Muscle of back (tissue), 3 donors: ENCODE measurements at regions not wholly inside any gene's neighbourhood (a gene's known extent, or its start where the extent isn't known, plus 50 kb on each side); places are given as distances from the start of the nearest gene placed in this dataset.
A peak's percentile ranks its signal among the peaks of the same experiment; 100 is the strongest.

ENCODE experiments used
- DNase-seq, 3 donors: peaks; one replicate each; pipeline versions ENCODE4 v3.0.0 to v3.0.0-alpha.2; 2013

DNA sequence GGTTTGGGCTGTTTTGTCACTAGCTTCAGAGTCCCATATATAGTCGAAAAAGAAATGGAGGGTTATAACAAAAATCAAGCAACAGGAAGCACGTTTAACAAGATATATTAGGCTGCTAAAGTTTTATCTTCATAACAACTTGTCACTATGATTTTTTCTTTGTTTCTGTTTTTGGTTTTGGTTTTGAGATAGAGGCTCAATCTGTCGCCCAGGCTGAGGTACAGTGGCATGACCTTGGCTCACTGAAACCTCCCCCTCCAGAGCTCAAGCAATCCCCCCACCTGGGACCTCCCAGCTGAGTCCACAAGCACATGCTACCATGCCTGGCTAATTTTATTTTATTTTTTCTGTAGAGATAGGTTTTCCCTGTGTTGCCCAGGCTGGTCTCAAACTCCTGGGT is 2664.4 kb downstream of the ARAP2 start:
- no peak for DNase-seq

DNA sequence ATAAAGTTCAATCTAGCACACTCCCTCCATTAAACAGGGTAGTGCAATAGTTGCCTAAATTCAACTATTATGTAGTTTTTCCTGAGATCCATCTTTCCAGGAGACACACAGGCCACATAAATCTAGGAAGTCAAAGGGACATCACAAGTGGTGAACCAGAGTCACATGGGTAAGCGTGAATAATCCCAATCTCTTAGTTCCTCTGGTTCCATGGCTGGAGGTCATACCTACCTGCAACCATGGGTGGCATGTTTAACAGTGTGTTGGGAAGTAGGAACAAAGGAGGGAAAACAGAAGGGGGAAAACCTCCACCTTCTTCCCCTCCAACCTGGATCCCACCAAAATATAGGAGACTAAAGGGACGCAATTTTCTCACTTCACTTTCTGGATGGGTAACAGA is 2651.6 kb downstream of the ARAP2 start:
- DNase-seq: no peak

GRCh38 chr4:33606951-33607350 is 2637.4 kb downstream of the ARAP2 start:
- no peak for DNase-seq

- no peak for DNase-seq
Measured at GRCh38 chr4:33616121-33616520, 2628.2 kb downstream of the ARAP2 start.

DNA sequence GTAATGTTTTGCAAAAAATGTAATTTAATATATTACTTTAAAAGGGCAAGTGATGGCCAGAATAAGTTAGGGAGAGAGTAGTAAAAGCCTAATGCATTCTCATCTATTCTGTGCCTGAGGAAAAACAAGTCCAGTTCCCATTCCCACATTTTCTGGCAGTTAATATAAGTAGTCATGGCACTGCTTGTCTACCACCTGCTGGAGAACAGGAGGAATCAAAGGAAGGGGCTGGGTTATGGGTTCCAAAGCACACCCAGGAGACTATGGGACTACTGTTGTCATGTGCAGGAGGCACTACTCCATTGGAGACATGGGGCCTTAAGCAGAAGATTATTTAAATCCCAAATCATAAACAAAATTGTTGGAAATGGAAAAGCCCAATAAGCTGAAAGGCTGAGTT is 2618.6 kb downstream of the ARAP2 start:
- peak in 1 of 3 donors; percentile 8 for DNase-seq

DNA sequence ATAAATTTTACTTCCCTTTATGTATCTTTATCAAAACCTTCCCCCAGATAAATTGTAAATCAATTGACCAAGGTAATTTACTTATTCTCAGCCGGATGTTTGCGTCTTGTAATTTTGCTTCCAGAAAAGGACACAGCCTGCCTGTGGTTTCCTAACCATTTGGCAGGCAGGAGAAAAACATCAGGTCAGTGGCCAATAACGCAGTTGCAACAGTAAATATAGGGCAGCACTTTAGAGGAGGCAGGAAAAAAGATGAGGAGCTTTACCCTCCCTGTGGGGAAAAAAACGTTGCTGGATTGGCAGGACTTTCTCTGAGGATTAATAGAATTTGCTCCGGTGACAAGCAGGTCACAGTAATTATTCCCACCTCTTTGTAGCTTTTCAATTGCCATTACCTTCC is 2618.1 kb downstream of the ARAP2 start:
- peak in 2 of 3 donors; percentile 16 to 25 for DNase-seq

DNA sequence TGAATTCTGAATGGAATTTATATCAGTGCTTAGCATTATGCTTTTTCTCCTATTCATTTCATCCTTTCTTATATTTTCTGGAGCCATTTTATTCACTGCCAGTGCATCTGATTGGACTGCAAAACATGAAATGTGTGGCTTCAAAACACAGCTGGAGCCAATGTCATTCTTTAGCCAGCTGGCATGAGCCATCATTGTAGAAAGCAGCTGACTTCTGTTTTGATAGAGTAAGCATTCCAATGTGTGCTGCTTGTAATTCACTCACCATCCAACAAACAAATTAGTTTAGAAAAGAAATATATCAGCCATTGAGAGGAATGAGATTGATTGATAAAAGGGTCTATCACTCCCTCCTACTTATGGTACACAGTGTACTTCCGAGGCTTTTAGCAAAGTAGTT is 2616.0 kb downstream of the ARAP2 start:
- DNase-seq: peak; percentile 47 to 63 (median 62)

DNA sequence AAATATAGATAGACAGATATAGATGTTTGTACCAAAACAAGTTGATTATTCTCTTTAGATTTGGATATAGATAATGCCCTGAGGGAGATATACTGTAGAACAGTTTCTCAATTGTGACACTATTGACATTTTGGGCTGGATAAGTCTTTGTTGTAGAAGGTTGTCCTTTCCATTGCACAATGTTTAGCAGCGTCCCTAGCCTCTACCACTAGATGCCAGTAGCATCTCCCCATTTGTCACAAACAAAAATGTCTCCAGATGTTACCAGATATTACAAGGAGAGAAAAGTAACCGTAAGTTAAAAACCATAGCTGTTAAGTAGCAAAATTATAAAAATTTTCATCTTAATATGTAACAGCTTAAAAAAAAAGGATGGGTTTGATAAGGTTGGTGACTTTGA is 2595.3 kb downstream of the ARAP2 start:
- peak in 1 of 3 donors; percentile 13 for DNase-seq

GRCh38 chr4:33649471-33649870 is 2594.8 kb downstream of the ARAP2 start:
- no peak for DNase-seq

DNA sequence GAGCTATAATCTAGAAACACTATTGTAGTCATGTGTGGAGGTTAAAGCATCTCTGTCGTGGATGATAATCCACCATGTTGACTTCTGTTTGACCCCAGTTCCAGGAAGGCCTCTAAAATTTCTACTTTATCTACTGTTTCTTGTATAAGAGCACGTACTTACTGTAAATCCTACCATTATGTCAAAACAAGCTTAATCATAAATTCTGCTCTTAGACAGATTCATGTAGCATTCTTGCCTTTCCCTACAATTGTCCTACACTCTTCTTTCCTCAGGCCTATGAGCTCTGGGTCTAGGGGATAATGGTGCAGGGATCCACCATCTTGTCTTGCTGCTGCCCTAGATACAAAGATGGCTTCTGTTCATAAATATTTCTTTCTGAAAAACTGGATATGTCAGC is 2594.3 kb downstream of the ARAP2 start:
- no peak for DNase-seq

DNA sequence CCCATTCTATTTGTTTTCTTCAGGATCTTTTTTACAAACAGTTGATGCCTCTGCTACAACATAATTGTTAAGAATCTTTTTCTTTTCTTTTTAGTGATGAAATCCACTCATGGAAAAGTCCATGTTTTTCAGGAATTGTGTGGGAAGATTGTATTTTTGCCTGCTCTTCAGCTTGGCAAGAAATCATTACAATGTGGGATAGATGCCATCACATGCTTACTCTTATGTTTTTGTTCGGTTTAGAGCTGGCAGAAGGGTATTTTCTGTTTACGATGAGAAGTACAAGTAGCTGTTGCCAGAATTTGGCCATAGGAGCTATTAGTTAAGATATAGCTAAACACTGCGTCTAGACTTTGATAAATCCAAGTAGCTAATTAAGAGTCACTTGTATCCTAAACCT is 2585.3 kb downstream of the ARAP2 start:
- peak; percentile 6 to 18 (median 7) for DNase-seq

GRCh38 chr4:33661636-33662035 is 2582.7 kb downstream of the ARAP2 start:
- DNase-seq: no peak

DNA sequence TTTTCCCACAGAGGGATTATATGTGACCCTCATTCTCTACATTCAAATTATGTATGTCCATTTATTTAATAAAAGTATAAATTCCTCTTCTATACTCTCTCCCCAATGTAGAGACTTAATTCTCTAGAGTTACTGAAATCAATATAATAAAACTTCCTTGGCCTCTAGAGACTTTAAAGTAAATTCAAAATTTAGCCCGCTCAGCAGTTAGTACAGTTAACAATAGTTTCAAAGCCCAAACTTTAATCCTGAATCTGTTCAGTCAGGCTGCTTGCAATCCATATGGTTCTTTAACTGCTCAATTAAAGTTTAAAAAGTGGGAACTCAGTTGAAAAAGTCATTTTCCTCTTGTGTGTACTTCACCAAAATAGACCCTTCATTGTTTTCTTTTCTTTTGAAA is 2558.4 kb downstream of the ARAP2 start:
- no peak for DNase-seq

GRCh38 chr4:33696041-33696440 is 2548.3 kb downstream of the ARAP2 start:
- no peak for DNase-seq

GRCh38 chr4:33696586-33696985 is 2547.7 kb downstream of the ARAP2 start:
- no peak for DNase-seq

DNA sequence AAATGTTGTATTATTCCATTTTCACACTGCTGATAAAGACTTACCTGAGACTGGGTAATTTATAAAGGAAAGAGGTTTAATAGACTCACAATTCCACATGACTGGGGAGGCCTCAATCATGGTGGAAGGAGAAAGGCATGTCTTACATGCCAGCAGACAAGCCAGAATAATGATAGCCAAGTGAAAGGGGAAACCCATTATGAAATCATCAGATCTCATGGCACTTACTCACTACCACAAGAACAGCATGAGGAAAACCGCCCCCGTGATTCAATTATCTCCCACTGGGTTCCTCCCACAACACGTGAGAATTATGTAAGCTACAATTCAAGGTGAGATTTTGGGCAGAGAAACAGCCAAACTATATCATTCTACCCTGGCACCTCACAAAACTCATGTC is 2535.1 kb downstream of the ARAP2 start:
- DNase-seq: no peak

DNA sequence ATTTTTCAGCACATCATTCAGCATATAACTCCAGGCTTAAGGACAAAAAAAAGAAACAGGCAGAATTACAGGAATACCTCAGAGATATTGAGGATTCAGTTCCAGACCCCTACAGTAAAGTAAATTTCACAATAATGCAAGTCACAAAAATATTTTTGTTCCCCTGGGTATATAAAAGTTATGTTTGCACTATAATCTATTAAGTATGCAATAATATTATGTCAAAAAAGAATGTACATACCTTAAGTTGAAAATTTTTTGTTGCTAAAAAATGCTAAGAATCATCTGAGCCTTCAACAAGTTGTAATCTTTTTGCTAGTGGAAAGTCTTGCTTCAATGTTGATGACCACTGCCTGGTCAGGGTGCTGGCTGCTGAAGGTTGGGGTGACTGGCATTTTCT is 2532.5 kb downstream of the ARAP2 start:
- DNase-seq: no peak

DNA sequence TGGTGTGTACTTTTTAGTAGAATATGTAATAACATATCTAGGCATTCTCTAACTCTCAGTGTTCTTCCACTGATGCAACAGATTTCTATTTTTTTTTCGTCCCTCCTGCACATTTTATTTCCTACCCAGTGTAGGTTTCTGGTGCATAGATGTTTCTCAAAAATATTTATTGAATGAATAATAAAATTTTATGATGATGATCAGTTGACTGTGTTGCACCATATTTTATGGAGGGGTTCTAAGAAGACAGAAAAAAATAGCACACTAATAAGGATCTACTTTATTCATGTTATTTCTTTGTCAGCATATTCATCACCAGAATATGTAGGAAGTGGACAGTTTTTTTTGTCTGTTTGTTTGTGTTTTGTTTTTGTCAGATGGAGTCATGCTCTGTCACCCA is 2529.3 kb downstream of the ARAP2 start:
- no peak for DNase-seq

GRCh38 chr4:33715841-33716395 is 2528.4 kb downstream of the ARAP2 start:
- peak in 1 of 3 donors; percentile 59 for DNase-seq

- no peak for DNase-seq
Measured at GRCh38 chr4:33722254-33722653, 2522.1 kb downstream of the ARAP2 start.

DNA sequence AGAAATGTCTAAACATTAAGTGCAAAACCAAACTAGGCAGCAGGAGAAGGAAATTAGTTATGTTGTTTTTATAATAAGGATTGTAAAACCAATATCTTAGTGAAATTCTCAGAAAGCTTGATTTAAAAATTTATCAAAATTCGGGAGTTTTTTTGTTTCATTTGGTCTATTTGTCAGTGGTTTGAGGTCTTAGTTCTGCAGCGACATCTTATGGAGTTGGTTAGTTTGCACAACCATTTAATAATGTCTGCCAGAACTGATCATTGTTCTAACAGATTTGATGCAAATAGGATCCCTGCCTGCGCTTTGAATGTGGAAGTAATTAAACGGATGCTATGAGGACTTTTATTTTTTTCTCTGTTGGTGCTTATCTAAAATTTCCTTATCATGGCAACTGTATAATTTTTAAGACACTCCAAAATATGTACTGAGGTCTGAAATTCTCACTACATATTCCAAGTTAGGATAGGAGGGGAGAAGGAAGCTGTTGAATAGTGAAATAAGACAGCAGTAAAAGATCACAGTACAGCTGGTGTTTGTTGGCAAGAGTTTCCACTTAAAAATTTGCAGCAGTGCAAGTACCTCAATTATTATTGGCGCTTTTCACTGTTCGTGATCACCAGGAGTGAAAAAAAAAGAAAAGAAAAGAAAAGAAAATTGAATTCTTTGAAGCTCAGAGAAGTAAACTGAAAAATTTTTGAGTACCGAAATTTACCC is 2521.4 kb downstream of the ARAP2 start:
- DNase-seq: peak; percentile 6 to 34 (median 9)

DNA sequence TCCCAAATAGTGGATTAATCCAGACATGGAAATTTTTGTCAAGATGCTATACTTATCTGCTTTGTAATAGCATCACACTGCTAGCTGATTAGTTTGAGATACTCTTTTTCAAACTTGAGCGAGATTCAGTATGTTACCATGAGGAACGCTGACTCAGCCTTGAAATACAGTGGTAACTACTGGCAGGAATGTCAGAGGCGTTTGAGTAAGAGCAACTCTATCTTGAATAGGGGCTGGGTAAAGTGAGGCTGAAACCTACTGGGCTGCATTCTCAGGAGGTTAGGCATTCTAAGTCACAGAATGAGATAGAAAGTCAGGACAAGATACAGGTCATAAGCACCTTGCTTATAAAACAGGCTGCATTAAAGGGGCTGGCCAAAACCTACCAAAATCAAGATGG is 2519.6 kb downstream of the ARAP2 start:
- DNase-seq: no peak

GRCh38 chr4:33725861-33726260 is 2518.5 kb downstream of the ARAP2 start:
- no peak for DNase-seq

DNA sequence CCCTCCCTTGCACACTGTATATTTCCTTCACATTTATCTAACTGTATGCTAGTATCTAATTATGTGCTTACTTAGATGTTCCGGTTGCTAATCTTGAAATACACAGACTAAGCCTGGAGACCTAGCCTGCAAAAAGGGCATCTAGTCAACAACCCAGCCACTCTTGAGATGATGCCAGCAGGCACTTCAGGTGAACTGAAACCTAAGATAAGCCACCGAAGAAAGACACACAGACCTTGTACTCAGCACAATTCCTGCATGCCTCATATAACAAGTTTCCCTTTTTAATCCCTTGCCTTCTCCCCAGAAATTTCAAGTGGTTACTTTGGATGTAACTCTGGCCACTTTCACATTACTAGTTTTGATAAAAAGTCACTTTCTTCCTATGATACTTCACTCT is 2506.6 kb downstream of the ARAP2 start:
- DNase-seq: no peak
